Prostate gland (tissue), 2 donors: ENCODE measurements at regions not wholly inside any gene's neighbourhood (a gene's known extent, or its start where the extent isn't known, plus 50 kb on each side); places are given as distances from the start of the nearest gene placed in this dataset.

Experiments
- CTCF ChIP-seq, 4 experiments: fragments of 200-600 bp in 2 of 4; fragments of 450-650 bp in 2 of 4; sonication (generic) in 2 of 4; IDR thresholded peaks; 1 replicate in 3 of 4; 2 replicates in 1 of 4; pipeline ENCODE4 v1.5.1; 2016 to 2019; ENCODE audit warnings: antibody characterized with exemption in 4 of 4, mild to moderate bottlenecking in 2 of 4, moderate library complexity in 2 of 4
- POLR2A ChIP-seq: fragments of 450-650 bp; IDR thresholded peaks from one replicate; pipeline ENCODE4 v1.6.1; 2016; ENCODE audit warnings: antibody characterized with exemption, mild to moderate bottlenecking

DNA sequence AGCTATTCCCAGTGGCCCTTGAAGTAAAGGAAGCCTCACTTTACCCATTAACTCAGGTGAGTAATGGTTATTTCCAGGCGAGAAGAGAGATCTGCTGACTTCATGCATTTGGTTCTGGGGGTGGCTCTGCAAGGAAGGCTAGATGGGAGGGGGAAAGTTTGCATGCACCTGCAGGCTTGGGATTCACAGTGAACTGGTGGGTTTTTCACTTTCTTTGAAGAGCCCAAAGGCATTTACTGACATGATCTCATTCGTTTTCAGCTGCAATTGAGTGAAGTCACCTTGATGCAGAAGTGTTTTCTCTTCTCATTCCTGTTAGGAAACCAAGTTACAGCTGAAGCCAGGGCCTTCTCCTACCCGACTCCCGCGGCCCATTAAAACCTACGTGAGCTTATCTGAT lies 131.0 kb upstream of the N4BP1 start:
- TF ChIP-seq CTCF (IDR thresholded peaks at IDR 0.05), result no peak
- no peak for TF ChIP-seq POLR2A
